Breast epithelium (tissue), 3 donors: ENCODE measurements at regions not wholly inside any gene's neighbourhood (a gene's known extent, or its start where the extent isn't known, plus 50 kb on each side); places are given as distances from the start of the nearest gene placed in this dataset.

Experiments
- CTCF ChIP-seq, 3 donors: fragments of 450-650 bp; IDR thresholded peaks; one replicate each; pipeline ENCODE4 v1.5.1; 2016 to 2017; ENCODE audit warnings: antibody characterized with exemption in 3 of 3, mild to moderate bottlenecking in 3 of 3, moderate library complexity in 3 of 3
- POLR2A ChIP-seq: fragments of 450-650 bp; IDR thresholded peaks from one replicate; pipeline ENCODE4 v1.6.1; 2016; ENCODE audit warnings: antibody characterized with exemption, mild to moderate bottlenecking, moderate library complexity

- no peak for TF ChIP-seq CTCF (IDR thresholded peaks at IDR 0.05)
- no peak for TF ChIP-seq POLR2A
These were observed 186.3 kb upstream of the ADCY2 start for GRCh38 chr5:7209658-7210057.
